Activated CD4-positive, CD25-positive, alpha-beta regulatory T cell treated with anti-CD3 and anti-CD28 coated beads, Interleukin-2, amount 50 U/mL, for 24 hours (primary cell): ENCODE measurements at regions not wholly inside any gene's neighbourhood (a gene's known extent, or its start where the extent isn't known, plus 50 kb on each side); places are given as distances from the start of the nearest gene placed in this dataset.

ENCODE experiments used
- ATAC-seq, 2 donors: fragments of 150-1000 bp; cut with Tn5 transposase; one replicate each; pipeline ENCODE4 v1.10.0; 2021; ENCODE audit warnings: mild to moderate bottlenecking in 1 of 2, moderate library complexity in 1 of 2

DNA sequence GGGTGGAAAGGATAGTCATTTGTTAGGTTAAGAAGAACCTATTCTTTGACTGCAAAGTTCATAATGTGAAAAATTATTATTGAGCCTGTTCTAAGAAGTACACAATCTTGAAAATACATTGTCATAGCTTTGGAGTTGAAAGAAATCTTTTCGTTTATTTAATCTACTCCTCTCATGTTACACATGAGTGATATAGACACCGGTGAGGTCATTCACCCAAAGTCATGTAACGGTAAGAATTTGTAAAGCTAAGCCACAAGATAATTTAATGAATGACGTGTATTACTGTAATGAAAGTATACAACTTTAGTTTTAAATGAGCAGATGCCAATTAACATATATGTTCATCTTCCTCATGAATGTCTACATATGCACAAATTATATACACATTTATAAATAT, 284.1 kb upstream of the PDE4D start:
- ATAC-seq = no peak

DNA sequence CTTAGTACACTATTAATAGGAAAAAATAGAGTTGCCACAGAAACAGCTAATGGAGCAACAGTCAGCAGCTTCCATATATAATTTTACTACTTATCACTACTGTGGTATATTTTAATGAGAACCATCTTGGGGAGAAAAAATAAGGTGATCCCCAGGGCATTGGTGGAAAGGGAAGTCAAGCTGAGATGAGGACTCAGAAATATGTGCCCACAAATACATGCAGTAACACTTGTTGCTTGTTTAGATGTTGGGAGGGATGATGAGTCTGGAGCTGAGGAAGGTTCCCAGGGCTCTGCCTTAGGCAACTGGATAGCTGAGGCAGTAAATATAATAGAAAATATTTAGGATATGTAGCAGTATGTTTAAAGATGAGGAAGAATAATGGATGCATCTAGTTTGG, 280.1 kb upstream of the PDE4D start:
- ATAC-seq = no peak

GRCh38 chr5:60163762-60164161, 270.2 kb upstream of the PDE4D start:
- no peak for ATAC-seq

DNA sequence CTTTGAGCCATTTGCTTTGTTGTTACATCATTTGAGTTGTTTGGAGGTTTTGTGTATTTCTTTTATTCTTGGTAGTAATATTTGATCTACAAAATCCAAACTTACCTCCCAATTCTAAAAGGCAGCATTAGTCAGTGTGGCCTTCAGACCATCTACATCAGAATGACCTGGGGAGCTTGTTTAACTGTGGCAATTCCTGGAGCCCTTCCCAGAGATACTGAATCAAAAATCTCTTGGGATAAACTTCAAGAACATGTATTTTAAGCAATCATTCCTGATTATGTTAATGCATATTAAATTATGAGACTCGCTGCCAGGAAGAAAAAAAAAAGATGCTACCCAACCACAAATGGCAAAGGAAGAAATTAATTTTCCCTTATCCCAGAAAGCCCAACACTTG, 268.9 kb upstream of the PDE4D start:
- ATAC-seq = no peak

- no peak for ATAC-seq
Measured at GRCh38 chr5:60161340-60161934, 267.9 kb upstream of the PDE4D start.

DNA sequence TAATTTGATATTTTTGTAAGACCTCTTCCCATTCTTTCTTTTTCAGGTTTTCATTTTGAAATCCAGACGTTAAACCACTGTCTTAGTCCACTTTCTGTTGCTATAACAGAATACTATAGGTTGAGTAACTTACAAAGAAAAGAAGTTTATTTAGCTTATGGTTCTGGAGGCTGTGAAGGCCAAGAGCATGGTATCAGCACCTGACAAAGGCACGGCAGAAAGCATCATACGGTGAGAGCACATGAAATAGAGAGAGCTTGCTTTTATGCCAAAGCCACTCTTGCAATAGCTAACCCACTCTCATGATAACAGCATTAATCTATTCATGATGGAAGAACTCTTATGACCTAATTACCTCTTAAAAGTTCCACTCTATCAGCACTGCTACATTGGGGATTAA, 255.6 kb upstream of the PDE4D start:
- ATAC-seq = no peak

DNA sequence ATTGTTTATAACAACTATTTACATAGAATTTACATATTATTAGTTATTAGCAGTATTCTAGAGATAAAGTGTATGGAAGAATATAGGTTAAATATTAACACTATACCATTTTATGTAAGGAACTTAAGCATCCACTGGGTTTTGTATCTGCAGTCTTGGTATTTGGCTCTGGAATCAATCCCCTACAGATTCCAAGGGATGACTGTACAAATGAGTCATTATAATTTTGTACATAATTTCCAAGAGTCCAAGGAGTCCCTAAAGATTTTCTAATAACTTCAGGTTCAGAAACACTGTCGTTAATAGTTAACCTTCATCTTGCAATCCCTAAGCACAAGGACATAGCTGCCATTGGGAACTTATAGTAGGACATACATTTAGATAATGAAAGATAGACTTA, 254.8 kb upstream of the PDE4D start:
- ATAC-seq = no peak

- no peak for ATAC-seq
Measured at GRCh38 chr5:60147791-60148190, 254.3 kb upstream of the PDE4D start.

DNA sequence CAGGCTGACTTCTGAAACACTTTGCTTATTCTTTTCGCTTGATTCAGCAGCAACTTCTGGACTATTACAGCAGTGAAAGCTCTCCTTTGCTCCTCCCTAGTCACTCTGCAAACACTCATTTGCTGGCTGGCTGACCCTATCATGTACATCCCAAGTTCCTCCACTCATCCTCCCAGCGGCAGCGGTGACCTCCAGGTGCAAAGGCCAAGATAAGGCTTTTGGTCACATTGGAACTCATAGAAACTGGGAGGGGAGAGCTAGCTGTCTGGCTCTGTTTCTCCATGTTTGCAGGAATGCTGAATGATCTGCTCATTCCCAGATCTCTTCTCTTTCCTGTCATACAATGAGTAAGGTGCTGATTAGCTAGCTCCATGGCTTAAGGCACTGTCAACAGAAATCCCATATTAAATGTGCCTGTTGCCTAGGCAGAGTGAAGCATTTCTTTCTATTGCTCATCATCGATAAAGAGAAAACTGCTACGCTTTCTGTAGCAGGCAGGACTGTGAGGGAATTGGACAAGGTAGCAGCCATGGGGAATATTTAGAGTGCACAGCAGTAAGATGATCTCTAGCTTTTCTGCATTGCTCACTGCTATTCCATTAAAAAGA, 250.5 kb upstream of the PDE4D start:
- ATAC-seq = no peak

DNA sequence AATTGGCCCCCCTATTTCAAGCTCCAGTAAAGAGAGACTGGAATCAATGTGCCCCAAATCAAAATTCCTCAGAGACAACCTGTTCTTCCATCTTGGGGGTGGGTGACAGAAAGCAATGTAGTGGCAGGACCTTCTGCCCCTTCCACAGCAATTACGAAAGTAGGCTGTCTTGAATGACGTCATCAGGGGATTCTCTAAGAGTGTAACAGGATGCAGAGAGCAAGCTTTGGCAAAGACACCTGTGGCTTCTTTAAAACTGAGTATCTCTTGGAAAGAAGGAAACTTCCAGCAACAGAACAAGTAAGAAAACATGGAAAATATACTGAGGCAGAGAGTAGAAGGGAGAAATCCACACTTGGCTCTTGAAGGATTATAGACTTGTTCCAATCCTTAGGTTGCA, 247.6 kb upstream of the PDE4D start:
- no peak for ATAC-seq

DNA sequence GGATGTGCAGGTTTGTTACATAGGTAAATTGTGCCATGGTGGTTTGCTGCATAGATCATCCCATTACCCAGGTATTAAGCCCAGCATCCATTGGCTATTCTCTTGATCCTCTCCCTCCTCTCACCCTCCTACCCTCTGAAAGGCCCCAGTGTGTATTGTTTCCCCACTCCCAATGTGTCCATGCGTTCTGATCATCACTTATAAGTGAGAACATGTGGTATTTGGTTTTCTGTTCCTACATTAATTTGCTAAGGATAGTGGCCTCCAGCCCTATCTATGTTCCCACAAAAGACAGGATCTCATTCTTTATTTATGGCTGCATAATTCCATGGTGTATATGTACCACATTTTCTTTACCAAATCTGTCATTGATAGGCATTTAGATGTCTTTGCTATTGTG, 243.3 kb upstream of the PDE4D start:
- no peak for ATAC-seq

GRCh38 chr5:60131504-60131903, 238.0 kb upstream of the PDE4D start:
- no peak for ATAC-seq

- ATAC-seq = no peak
Measured at GRCh38 chr5:60125636-60126035, 232.1 kb upstream of the PDE4D start.

DNA sequence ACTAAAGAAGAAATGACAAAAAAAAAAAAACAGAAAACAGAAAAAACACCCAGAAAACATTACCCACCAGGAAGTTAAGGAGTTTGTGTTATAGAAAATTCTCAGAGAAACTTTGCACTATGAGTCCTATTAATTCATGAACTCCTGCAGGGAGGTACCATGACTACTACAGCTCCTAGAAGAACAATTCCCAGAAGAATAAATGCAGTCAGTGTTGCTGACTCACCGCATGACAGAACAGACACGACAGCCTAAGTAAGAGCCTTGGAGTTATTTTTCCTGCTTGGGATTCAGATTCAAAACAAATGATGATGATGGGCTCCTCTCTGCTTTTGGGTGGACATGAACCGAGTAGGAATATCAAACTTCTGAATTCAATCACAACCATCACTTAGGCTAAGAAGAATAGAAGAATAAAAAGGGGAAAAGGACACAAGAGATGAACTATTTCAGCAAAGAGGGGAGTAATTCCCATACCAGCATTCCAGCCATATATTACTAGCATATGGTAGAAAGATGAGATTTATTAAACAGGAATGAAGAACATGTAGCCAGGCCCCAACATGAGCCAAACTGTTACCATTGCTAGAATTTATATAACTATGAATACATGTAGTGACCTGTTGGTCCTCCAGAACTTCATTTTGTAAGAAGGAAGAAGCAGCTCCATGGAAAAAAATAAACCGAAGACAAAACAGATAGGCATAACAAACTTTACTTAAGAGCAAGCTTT, 209.6 kb upstream of the PDE4D start:
- ATAC-seq = no peak

DNA sequence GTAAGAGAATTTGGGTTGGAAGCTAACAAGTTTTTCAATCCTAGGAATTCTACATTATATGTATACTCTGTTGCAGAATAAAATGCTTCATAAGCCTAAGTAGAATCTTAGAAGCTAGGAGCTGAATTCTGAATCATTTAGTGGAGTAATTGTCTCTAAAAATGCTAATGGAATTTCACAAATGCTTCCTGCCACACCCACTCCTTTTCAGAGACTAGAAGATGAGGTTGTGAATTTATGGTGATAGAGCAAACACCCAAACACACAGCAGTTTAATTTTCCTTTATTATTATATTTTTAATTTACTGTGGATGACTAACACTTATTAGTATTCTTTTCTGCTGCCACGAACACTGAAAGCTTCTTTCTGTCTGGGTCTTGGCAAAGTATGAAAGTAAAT, 208.0 kb upstream of the PDE4D start:
- ATAC-seq = no peak

GRCh38 chr5:60092671-60093422, 199.3 kb upstream of the PDE4D start:
- no peak for ATAC-seq

DNA sequence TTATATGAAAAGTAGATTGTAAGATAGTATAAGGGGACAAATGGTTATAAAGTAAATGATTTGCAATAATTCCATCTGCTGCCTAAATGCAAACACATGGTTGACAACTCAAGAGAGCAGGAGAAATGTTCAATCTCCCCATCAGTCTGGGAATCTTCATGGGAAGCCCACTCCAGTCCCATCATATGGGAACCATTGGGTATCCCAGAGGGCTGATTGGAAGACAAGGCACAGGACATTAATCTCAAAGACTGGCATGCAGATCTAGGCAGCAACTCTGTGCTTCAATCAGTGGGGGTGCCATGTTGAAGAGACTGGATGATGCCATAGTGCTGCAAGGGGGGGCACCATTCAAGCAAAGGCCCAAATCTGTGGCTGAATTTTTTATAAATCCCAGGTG, 193.1 kb upstream of the PDE4D start:
- ATAC-seq = no peak

DNA sequence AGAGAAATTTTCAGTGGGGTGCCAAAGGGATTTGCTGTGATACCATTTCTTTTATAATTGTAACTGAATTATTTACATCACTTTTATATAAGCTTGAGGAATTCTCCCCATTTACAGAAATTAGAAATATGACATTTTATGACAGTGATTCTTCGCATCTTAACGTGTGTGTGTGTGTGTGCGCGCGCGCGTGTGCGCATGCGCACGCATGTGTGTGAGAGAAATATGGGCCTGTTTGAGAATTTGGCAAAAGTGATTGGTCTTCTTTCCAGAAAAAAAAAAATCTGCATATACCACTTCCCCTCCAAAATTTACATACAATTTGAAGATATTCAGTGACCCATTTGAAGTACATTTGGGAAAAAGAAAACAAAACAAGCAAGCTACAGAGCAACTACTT, 190.7 kb upstream of the PDE4D start:
- ATAC-seq = no peak

GRCh38 chr5:60077292-60077691, 183.8 kb upstream of the PDE4D start:
- no peak for ATAC-seq

DNA sequence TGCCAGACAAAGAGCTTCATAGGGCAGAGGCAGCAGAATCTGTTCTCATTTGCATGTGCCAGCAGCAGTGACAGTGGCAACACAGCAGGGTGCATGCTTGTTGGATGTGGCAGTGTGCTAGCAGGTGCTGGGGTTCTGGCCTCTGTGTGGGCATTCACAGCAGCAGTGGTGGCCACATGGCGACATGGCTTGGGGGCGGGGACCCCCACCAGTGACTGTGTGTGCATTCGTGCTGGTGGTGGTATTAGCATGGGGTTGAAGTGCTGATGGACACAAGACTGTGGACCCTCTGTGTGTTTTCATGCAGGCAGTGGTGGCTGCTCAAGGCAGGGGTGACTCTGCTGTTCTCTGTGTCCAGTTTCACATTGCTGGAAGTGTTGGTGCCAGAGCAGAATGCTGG, 183.2 kb upstream of the PDE4D start:
- no peak for ATAC-seq

- no peak for ATAC-seq
Measured at GRCh38 chr5:60066502-60066901, 173.0 kb upstream of the PDE4D start.

DNA sequence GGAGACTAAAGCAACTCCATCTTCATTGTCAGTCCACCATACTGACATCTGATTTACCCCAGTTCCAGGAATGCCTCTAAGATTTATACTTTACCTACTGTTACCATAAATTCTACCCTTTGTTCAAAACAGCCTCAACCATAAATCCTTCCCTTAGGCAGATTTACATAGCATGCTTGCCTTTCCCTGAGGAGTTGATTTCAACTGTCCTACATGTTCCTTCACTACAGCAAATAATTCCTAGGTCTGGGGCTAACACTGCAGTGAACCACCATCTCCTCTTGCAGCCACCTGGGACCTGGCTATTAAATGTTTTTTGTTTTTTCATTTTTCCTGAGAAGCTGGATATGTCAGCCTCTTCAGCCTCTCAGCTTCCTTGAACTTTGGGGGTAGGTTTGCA, 166.9 kb upstream of the PDE4D start:
- ATAC-seq = no peak

GRCh38 chr5:60056191-60056590, 162.7 kb upstream of the PDE4D start:
- no peak for ATAC-seq

DNA sequence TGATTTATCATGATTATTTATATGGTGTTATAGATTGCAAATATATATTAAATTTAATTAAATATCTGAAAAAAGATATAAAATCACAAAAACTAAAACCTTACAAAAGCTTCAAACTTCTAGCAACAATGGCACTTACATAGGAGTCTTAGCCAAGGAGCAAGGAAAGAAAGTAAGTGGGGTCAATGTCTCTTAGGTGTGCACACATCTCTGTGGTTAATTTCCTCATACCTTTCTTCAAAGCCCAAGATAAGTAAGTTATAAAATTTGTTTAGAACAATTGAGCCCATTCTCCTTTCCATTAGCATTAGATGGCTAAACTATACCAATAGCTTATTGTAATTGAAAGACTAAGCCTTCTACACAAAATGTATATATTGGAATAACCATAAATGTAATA, 161.6 kb upstream of the PDE4D start:
- ATAC-seq = no peak
